Lung (tissue), 11 donors: ENCODE measurements at regions not wholly inside any gene's neighbourhood (a gene's known extent, or its start where the extent isn't known, plus 50 kb on each side); places are given as distances from the start of the nearest gene placed in this dataset.

ENCODE experiments used
- ATAC-seq: fragments of 200-7000 bp; cut with Tn5 transposase; one replicate; pipeline ENCODE4 v1.9.1; 2020; ENCODE audit warnings: moderate number of reproducible peaks; ENCODE audit not compliant: insufficient read depth, low FRiP score
- DNase-seq, 3 donors: peaks; one replicate each; pipeline ENCODE4 v3.0.0-alpha.2; 2013 to 2017
- H3K27ac ChIP-seq, 2 donors: one replicate each; pipeline ENCODE4 v1.5.1; 2013; ENCODE audit warnings: mild to moderate bottlenecking in 2 of 2, moderate library complexity in 2 of 2, control low read depth in 1 of 2, inconsistent platforms in 1 of 2, low read depth in 1 of 2, low read length in 1 of 2
- H3K27me3 ChIP-seq, 3 donors: one replicate each; pipeline ENCODE4 v1.5.1; 2013; ENCODE audit warnings: low read length in 2 of 3; ENCODE audit not compliant: control insufficient read depth in 3 of 3, insufficient read depth in 3 of 3
- H3K36me3 ChIP-seq, 4 donors: one replicate each; pipeline ENCODE4 v1.5.1; 2013; ENCODE audit warnings: low read length in 4 of 4, mild to moderate bottlenecking in 1 of 4, moderate library complexity in 1 of 4; ENCODE audit not compliant: control insufficient read depth in 4 of 4, insufficient read depth in 4 of 4
- H3K4me1 ChIP-seq, 5 donors: one replicate each; pipeline ENCODE4 v1.5.1; 2013; ENCODE audit warnings: low read length in 5 of 5, mild to moderate bottlenecking in 2 of 5, moderate library complexity in 1 of 5; ENCODE audit not compliant: control insufficient read depth in 5 of 5, insufficient read depth in 5 of 5
- H3K4me3 ChIP-seq: one replicate; pipeline ENCODE4 v1.5.1; 2013; ENCODE audit warnings: mild to moderate bottlenecking, control low read depth, moderate library complexity
- H3K9ac ChIP-seq, 2 donors: one replicate each; pipeline ENCODE4 v1.5.1; 2013; ENCODE audit warnings: low read length in 2 of 2, control low read depth in 1 of 2; ENCODE audit not compliant: insufficient read depth in 1 of 2
- H3K9me3 ChIP-seq, 4 donors: one replicate each; pipeline ENCODE4 v1.5.1; 2013; ENCODE audit warnings: low read length in 3 of 4, mild to moderate bottlenecking in 1 of 4, moderate library complexity in 1 of 4; ENCODE audit not compliant: control insufficient read depth in 4 of 4, insufficient read depth in 3 of 4
- CTCF ChIP-seq: IDR thresholded peaks from 2 replicates; pipeline ENCODE4 v1.5.1; 2012; ENCODE audit warnings: mild to moderate bottlenecking; ENCODE audit errors: control extremely low read depth, extremely low read depth
- WGBS, 2 donors: extraction: QIAGEN DNeasy Blood & Tissue Kit; methylation state at CpG; one replicate each; pipeline ENCODE4 v1.1.7; 2013; 5-methylcytosine and 5-hydroxymethylcytosine counted together
- donor health status: control.
- donor health status: control.
- donor health status: Bipolar disorder and iron deficiency.
- donor health status: healthy.
- donor health status: DM: yes; HTN: yes; CAD: no.

- no peak for TF ChIP-seq CTCF
These were observed 67.0 kb upstream of the MSX1 start for GRCh38 chr4:4792466-4792865.

DNA sequence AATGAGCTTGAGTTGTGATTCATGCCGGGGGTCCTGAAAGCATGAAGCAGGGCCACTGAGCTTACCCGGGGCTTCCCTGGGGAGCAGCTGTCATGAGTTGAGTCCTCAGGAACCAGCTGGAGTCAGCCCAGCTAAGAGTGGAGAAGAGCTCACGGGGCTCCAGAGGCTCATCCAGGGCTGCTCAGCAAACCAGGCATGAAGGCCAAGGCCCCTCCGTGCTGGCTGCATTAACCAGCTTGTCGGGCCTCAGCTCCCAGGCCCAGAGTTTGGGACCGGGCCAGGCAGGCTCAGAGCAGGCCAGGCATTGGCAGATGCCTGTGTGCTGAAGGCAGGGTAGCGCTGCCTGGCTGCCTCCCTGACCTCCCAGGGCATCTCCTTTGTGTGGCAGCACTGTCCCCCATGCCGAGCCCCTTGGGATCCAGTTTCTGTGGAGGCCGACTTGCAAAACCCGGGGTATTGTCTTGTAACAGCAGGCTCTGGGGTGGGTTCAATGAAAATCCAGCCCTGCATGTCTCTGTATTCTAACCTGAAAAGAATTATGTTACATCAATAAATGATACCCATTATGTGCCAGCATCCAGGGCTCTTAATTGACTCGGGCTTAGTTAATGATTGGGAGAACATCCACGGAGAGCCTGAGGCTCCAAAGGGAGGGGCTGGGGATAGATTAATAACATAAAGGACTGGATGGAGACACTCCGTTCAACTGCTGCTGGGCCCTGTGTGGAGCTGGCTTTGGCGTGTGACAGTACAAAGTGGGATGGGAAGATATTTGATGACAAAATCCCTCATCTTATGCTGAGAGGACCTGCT, 68.0 kb upstream of the MSX1 start:
- DNase-seq, result peak; percentile 41 to 49 (median 48)
- WGBS, 2 donors, result 72 to 84% methylated on average over 14 of the region's 14 CpGs
- ATAC-seq, result no peak
- Histone ChIP-seq H3K4me3 (no peak overlapping the region), H3K9ac (no peak overlapping the region), H3K27ac (no peak overlapping the region), H3K36me3 (no peaks in the 10 kb centered on the region), H3K9me3 (peaks cover 0 to 14% (median 8%) of the 10 kb centered on the region in 4 donors), H3K4me1 (peaks cover 0 to 7% (median 0%) of the 10 kb centered on the region in 5 donors), H3K27me3 (no peaks in the 10 kb centered on the region)
- TF ChIP-seq CTCF, result no peak

More at GRCh38 chr4:4792466-4792865, 67.0 kb upstream of the MSX1 start:
- Histone ChIP-seq H3K9ac (no peak overlapping the region), H3K27ac (no peak overlapping the region), H3K9me3 (peaks cover 0 to 13% (median 8%) of the 10 kb centered on the region in 4 donors), H3K36me3 (no peaks in the 10 kb centered on the region), H3K27me3 (no peaks in the 10 kb centered on the region), H3K4me1 (peaks cover 0 to 7% (median 0%) of the 10 kb centered on the region in 5 donors), H3K4me3 (no peak overlapping the region)
- 77 to 85% methylated on average over 4 of the region's 4 CpGs for WGBS, 2 donors
- DNase-seq (no peak), ATAC-seq (no peak)

- DNase-seq, result no peak
These were observed 70.0 kb upstream of the MSX1 start for GRCh38 chr4:4789462-4789861.

More at GRCh38 chr4:4789462-4789861, 70.0 kb upstream of the MSX1 start:
- no peaks in the 10 kb centered on the region for H3K27me3 ChIP-seq
- peaks cover 0 to 12% (median 8%) of the 10 kb centered on the region in 4 donors for H3K9me3 ChIP-seq
- H3K4me3 ChIP-seq, result no peak overlapping the region
- 27 to 35% methylated on average over 1 of the region's 1 CpG for WGBS, 2 donors
- ATAC-seq, result no peak
- TF ChIP-seq CTCF, result no peak
- H3K36me3 ChIP-seq, result no peaks in the 10 kb centered on the region
- H3K4me1 ChIP-seq, result peaks cover 0 to 7% (median 0%) of the 10 kb centered on the region in 5 donors
- no peak overlapping the region for H3K9ac ChIP-seq
- no peak overlapping the region for H3K27ac ChIP-seq
